GM18909 (cell line): ENCODE measurements at regions not wholly inside any gene's neighbourhood (a gene's known extent, or its start where the extent isn't known, plus 50 kb on each side); places are given as distances from the start of the nearest gene placed in this dataset.
"Not testable (repeated sequence)": the region's sequence is repeated elsewhere in the genome, so short reads cannot be mapped to it uniquely, and the experiment has no call there.

Experiments used
- ATAC-seq: cut with Tn5 transposase; IDR thresholded peaks from one replicate; pipeline ENCODE4 v1.9.1; 2021; ENCODE audit warnings: mild to moderate bottlenecking; ENCODE audit not compliant: unreplicated experiment, poor library complexity

DNA sequence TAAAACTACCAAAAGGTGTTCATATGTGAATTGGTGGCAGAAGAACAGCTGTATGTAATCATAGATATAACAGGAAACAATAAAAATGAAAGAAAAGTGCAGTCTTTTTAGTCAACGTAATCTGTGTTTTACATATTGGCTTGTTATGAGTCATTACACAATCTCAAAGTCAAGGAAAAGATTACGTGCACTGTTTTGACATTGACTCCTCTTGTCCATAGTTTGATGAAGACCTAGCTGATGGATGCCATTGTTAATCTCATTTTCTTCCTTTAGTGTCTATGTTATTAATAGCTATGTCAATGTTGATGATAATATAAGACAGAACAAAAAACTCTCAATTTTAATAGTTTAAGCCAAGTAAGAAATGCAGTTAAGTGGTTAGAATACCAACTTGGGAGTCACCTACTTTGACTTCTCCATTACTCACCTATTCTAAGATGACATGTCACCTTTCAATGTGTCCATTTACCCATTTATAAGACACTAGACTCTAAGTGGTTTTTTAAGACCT, 84.5 kb upstream of the SAMSN1 start:
- ATAC-seq, result peak; percentile 70

DNA sequence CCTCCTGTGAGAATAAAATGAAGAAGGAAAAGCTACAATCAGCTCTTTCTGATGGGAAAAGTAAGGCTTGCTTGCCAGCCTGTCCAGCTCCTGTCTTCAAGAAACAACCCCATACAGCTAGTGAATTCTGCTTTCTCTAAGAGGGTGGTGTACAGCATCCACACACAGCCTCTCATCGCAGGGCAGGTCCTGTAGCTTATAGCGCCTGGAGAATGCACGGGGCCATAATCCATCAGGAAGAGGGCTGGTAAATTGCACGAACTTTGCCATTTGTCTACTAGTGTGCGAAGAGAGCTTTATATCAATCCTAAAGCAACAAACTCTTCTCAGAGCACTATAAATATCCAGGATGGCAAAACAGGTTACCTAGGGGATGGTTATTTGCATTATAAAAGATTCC, 83.3 kb upstream of the SAMSN1 start:
- no peak for ATAC-seq

DNA sequence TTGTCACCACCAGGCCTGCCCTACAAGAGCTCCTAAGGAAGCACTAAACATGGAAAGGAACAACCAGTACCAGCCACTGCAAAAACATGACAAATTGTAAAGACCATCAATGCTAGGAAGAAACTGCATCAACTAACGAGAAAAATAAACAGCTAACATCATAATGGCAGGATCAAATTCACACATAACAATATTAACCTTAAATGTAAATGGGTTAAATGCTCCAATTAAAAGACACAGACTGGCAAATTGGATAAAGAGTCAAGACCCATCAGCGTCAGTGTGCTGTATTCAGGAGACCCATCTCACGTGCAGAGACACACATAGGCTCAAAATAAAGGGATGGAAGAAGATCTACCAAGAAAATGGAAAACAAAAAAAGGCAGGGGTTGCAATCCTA, 77.0 kb upstream of the SAMSN1 start:
- ATAC-seq, result not testable (repeated sequence)

DNA sequence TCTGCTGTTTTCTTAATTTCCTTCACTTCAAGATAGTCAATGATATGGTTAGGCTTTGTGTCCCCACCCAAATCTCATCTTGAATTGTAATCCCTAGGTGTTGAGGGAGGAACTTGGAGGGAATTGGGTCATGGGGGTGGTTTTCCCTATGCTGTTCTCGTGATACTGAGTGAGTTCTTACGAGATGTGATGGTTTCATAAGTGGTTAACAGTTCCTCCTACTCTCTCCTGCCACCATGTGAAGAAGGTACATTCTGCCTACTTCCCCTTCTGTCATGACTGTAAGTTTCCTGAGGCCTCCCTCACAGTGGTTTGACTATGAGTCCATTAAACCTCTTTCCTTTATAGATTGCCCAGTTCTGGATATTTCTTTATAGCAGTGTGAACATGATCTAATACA, 74.0 kb upstream of the SAMSN1 start:
- peak; percentile 71 for ATAC-seq

DNA sequence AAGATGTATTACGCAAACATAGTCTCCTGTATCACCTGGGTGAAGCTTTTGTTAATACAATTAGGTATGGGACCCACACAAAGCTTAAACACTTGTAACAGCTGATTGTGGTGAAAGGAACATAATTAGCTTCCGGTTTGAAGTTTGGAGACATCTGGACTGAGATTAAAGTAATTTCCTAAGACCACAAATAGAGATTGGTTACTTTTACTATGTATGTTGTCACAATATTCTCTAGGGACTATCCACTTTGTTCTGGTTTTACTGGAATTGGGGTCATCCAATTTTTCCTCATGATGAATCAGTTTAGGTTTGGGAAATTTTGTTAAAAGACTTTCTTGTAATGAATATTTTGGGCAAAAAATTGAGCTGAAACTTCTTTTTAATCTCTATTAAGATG, 71.8 kb upstream of the SAMSN1 start:
- no peak for ATAC-seq

DNA sequence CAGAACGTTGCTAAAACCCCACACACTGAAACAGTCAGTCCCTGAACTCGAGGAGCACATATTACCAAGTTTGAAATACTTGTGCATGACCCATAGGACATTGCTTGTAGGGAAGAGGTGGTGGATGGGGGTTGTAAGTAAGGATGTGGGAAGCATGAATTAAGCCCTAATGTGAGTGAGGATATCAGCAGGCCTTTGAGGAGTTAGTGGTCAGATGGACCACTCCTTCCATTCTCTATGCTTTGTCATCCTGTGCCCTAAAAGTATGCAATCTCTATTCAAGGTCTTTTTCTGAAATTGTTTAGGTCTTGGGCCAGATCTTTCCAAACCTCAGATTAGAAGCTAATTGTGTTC, 70.9 kb upstream of the SAMSN1 start:
- ATAC-seq, result no peak

DNA sequence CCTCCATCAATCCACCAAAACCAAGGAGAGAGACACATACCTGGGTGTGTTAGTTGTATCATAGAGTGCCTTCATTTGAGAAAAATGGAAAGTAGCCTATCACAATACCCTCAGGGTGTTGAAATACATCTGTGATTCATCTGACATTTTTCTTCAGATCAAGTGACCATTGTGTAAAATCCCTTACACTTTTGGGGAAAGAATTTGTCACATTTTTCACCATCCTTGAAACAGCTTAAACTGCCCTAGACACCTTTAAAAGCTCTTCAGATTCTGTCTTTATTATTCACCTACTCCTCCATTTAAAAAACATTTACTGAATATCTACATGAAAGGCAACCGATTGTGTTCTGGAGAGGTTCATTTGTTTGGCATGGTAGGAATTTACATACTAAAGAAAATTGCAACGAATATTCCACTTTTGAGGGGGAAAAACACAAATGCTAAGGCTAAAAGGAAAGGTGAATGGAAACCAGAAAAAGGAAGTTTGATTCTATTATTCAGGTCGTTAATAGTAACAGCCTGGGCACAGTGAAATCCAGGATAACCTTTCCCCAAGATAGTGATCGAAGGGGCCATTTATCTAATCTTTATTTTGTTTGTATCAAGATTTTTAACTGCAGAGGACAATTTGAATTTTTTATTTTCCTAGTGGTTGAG, 70.4 kb upstream of the SAMSN1 start:
- no peak for ATAC-seq

DNA sequence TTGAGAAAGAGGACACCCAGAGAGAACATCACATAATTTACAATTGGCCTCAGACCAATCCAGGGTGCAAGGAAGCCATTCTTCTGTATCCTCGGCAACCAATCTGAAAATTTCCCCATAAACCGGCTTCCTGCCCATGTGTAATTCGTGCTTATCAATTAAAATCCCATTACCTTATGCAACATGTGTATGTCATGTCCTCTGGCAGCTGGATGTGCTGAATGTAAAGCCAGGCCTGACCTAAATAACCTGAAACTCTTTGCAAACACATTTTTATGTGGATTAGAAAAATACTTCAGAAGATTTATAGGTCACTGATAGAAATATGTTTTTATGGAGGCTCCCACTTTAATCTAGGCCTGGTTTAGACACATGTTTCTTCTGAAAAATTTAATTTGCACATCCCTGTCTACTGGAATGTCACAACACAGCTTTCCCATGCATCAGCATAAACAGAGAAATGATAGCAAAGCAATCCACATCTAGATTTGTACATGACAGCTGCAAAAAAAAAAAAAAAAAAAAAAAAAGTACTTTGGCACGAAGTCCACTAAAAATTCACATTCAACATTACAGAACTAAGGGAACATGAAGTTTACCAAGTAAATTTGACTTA, 69.4 kb upstream of the SAMSN1 start:
- ATAC-seq, result no peak

DNA sequence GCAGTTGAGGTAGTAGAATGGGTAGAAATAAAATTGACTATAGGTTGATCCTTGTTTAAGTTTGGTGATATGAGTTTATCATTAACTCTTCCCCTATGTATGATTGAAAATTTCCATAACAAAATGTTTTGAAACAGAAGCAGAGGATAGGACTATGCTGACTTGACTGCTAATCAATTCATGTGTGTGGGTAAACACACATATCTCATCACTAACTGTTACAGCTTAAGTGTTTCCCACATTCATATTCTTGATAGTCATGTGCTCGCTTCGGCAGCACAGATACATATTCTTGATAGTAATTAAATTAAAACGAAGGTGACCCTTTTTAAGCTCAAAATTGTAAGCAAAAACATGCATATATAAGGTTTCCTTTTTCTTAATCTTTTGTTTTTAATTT, 68.2 kb upstream of the SAMSN1 start:
- ATAC-seq, result no peak

DNA sequence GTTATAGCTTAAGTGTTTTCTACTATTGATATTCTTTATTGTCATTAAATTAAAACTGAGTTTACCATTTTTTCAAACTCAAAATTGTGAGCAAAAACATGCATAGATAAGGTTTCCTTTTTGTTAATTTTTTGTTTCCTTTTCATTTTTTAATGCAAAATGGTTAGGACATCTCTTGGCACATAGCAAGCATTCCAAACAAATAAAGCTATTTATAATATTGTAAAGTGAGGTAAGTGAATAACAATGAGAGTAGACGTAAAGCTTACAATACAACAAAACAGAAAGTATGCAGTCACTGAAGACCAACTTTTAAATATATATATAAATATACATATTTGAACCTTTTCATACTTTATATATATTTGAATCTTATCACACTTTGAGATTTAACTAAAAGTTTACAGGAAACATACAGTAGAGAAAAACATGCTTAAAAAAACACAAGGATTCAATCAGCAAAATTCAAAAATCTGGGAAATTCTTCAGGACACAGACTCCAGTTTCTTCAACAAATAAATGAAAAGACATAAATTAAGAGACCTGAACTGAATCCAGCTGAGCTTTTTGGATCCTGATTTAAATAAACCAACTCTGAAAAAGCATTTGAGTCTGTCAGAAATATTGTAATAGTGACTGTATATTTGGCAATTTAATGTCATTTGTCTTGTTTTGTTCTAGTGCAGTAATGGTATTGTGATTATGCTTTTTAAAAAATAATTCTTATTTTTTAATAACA, 67.5 kb upstream of the SAMSN1 start:
- no peak for ATAC-seq

DNA sequence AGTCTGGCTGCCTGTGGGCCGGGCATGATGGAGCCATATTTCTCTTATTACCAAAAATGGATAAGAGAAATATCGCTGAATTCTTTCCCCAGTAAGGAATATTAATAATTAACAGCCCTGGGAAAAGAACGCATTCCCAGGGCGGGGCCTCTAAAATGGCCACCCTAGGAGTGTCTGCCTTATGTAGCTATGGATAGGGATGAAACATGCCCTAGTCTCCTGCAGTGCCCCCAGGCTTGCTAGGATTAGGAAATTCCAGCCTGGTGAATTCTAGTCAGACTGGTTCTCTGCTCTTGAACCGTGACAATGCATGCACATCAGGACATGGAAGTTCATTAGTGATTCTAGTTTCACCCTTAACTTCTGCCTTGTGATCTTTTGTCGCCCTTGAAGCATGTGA, 64.0 kb upstream of the SAMSN1 start:
- not testable (repeated sequence) for ATAC-seq

DNA sequence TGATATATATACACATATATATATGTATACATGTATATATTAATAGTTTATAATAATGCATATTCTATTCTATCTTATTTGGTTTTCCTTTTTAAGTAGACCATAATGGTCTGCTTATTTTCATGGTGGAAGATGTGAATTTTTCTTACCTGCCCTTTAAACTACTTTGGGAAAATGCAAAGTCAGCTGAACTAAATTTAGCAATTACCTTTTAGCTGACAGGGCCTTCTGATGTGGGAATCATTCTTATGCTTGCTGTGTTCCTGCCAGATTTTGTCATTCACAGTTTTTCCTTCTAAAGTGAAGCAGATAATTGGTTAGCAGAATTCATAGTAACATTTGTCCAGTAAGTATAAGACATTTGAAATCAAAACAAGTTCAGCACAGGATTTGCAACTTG, 63.2 kb upstream of the SAMSN1 start:
- ATAC-seq, result no peak

DNA sequence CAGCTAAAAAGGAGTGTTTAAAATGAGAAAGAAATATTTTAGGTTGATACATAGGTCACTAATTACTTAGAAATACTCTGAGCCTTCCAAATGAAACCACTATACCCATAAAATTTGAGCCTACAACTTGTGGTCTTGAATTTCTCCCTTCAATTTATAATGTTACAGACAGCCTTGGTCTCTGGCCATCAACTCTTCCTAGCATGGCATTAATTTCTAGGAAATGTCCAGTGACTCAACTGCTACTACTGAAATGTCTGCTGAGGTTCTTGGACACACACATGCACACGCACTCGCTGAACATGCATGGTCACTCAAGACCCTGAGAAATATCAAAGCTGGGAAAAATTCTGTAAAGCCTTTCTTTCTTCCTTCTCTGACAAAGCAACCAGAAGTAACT, 61.1 kb upstream of the SAMSN1 start:
- no peak for ATAC-seq

DNA sequence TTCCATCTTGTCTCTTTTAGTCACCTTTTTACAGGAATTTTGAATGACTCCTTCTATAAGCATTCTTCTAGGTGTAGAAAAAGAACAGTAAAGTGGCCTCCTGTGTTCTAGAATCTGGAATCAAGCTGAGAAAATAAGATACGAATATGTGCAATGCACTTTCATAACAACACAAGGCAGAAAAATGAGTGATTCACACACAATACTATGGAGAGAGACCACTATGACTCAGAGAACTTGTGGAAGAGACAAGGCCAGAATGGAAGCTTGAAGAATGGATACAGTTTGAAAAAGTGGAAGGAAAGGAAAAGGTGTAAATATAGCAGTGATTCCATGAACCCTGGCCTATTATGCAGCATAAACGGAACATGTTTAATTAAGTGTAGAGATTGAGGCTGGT, 57.1 kb upstream of the SAMSN1 start:
- no peak for ATAC-seq

DNA sequence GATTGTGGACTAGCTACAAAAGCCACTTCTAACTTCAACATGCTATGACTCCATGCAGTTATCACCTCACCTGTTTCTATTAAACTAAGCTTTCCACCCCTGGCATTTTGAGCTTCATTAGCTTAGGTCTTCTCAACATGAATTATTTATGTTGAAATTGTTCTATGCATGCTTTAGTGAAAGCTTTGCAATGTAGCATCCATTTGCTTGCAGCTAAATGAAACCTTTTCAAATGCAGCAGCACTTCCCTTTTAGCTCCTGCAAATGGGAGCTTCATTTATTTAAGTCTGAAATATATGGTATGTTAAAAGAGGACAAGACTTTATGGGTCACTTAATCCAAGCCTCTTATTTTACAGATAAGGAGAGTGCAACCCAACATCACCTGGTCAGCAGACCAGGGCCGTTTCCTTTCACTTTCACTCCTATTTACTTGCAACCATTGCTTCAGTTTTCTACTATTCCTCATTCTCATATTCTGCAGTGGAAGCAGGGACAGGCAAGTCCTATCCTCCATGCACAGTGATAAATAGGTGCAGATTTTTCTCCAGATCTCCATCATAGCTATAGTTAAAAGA, 56.4 kb upstream of the SAMSN1 start:
- ATAC-seq, result peak; percentile 80

DNA sequence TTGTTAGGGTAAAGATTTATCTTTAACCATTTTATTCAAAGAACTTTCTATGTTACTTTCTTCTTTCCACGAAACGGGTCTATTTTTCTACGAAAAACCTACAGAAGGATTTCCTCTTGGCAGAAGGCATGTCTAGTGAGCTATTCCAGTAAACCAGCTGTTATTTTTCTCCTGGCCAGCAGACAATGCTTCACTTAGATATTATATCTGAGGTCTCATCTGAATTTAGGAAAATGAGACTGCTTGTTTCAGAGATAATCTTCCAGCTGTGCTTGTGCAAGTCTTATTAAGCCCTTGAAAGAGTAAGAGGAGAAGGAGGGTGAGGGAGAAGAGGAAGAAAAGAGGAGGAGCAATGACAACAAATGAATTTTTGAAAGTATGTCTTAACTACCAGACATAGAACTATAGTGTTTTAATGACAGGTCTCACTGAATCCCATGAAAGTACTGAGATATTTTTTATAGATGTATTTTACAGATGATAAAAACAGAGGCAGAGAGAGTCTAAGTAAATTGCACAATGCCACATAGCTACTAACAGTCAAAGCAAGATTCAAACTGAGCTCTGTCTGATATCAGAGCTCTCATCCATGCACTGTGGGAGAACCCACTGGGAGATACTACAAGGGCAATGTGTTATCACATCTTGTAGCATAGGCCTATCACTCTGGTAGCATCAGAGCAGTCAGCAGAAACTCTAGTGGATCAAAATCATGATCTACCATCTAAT, 54.6 kb upstream of the SAMSN1 start:
- ATAC-seq, result no peak

DNA sequence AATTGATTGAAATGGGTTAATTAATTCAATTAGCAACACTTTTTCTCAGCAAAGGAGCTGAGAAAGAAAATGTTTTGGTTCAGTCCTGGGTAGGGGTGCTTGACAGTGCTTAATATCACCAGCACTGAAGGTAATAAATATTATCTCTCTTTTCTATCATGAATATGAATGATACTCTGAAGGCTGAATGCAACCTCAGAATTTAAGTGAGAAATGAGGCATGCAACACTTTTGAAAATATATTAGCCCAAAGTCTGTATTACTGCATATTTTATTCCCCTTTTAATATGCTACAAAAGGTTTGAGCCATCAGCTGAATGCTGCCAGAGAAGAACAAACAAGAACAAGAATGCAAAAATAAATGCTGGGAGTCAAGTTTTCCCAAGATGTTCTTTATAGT, 52.0 kb upstream of the SAMSN1 start:
- ATAC-seq, result no peak
